GM21526 (cell line): ENCODE measurements at regions not wholly inside any gene's neighbourhood (a gene's known extent, or its start where the extent isn't known, plus 50 kb on each side); places are given as distances from the start of the nearest gene placed in this dataset.
"Not testable (repeated sequence)": the region's sequence is repeated elsewhere in the genome, so short reads cannot be mapped to it uniquely, and the experiment has no call there.

Experiments
- ATAC-seq: cut with Tn5 transposase; IDR thresholded peaks from one replicate; pipeline ENCODE4 v1.9.1; 2021; ENCODE audit warnings: moderate library complexity; ENCODE audit not compliant: unreplicated experiment, low FRiP score

- no peak for ATAC-seq
These were observed 610.4 kb upstream of the CDH10 start for GRCh38 chr5:25255128-25255527.

GRCh38 chr5:25241981-25242380, 597.2 kb upstream of the CDH10 start:
- ATAC-seq = no peak

- not testable (repeated sequence) for ATAC-seq
These were observed 593.9 kb upstream of the CDH10 start for GRCh38 chr5:25238720-25239119.

- no peak for ATAC-seq
These were observed 579.7 kb upstream of the CDH10 start for GRCh38 chr5:25224316-25224982.

GRCh38 chr5:25199902-25200301, 555.1 kb upstream of the CDH10 start:
- not testable (repeated sequence) for ATAC-seq

- no peak for ATAC-seq
These were observed 545.8 kb upstream of the CDH10 start for GRCh38 chr5:25190521-25191000.

- ATAC-seq = no peak
These were observed 536.5 kb upstream of the CDH10 start for GRCh38 chr5:25181249-25181648.

GRCh38 chr5:25162616-25163015, 517.8 kb upstream of the CDH10 start:
- not testable (repeated sequence) for ATAC-seq

- ATAC-seq = no peak
These were observed 516.1 kb upstream of the CDH10 start for GRCh38 chr5:25160891-25161290.

GRCh38 chr5:25150819-25151218, 506.0 kb upstream of the CDH10 start:
- no peak for ATAC-seq

GRCh38 chr5:25128606-25129005, 483.8 kb upstream of the CDH10 start:
- ATAC-seq = no peak

GRCh38 chr5:25119650-25120049, 474.9 kb upstream of the CDH10 start:
- ATAC-seq = no peak

GRCh38 chr5:25107853-25108252, 463.1 kb upstream of the CDH10 start:
- no peak for ATAC-seq

GRCh38 chr5:25099538-25099937, 454.8 kb upstream of the CDH10 start:
- ATAC-seq = no peak

- ATAC-seq = no peak
These were observed 450.5 kb upstream of the CDH10 start for GRCh38 chr5:25095261-25095660.

- no peak for ATAC-seq
These were observed 449.4 kb upstream of the CDH10 start for GRCh38 chr5:25094219-25094618.

- ATAC-seq = no peak
These were observed 447.1 kb upstream of the CDH10 start for GRCh38 chr5:25091921-25092320.

- no peak for ATAC-seq
These were observed 446.1 kb upstream of the CDH10 start for GRCh38 chr5:25090854-25091253.

- ATAC-seq = no peak
These were observed 445.5 kb upstream of the CDH10 start for GRCh38 chr5:25090275-25090674.

GRCh38 chr5:25088689-25089088, 443.9 kb upstream of the CDH10 start:
- ATAC-seq = not testable (repeated sequence)

- not testable (repeated sequence) for ATAC-seq
These were observed 438.5 kb upstream of the CDH10 start for GRCh38 chr5:25083261-25083660.

- no peak for ATAC-seq
These were observed 421.5 kb upstream of the CDH10 start for GRCh38 chr5:25066239-25066638.

GRCh38 chr5:25064306-25064705, 419.5 kb upstream of the CDH10 start:
- ATAC-seq = no peak
